ENCODE measurements at regions not wholly inside any gene's neighbourhood (a gene's known extent, or its start where the extent isn't known, plus 50 kb on each side); places are given as distances from the start of the nearest gene placed in this dataset.
A peak's percentile ranks its signal among the peaks of the same experiment; 100 is the strongest.

GRCh38 chr5:56540266-56540665, 275.1 kb upstream of the MAP3K1 start:
- DNase-seq, result no peak

GRCh38 chr5:56538580-56538979, 276.8 kb upstream of the MAP3K1 start:
- no peak for DNase-seq

DNA sequence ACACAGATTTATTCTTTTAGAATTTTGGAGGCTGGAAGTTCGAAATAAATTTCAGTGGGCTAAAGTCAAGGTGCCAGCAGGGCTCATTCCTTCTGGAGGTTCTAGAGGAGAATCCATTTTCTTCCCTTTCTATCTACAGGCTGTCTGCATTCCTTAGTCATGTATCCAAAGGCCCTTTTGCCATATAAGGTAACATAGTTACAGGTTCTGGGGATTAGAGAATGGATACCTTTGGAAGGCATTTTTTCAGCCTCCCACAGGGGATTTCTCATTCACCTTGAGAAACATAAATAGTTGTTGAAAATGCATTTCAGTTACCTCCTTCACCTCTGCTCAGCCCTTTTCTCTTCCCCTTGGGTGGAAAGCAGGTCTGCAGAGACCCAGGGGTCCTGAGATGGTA, 280.0 kb upstream of the MAP3K1 start:
- no peak for DNase-seq

DNA sequence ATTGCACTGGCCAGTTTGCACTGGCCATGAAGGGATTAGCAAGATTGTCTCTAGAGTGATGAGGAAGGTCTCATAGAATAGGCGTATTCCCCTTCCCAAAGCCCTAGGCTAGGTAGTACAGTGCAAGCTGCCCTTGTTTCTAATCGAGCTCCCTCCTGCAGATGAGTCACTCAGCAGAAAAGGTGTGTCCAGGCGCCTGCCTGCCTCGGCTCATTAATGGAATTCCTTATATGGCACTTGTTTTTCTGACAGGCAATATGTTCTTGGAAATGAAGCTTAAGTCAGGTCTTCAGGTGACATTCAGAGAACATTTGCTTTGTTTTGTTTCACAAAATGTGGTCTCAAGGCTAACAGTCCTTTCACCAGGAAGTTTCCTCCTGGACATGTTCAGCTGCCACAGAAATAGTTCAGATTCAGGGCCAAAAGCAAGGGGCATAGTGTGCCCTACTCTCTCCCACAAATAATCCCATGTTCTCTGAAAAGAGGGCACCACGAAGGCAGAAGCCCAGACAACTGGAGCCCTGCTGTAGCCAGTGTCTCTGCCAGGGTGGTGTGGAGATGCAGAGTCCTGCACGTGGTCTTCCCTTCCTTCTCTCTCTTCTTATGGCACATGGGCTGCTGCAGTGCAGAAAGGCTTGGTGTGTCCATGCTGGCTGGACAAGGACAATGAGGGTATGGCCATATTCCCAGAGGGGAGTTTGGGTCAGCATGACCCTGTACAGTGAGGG, 281.1 kb upstream of the MAP3K1 start:
- no peak for DNase-seq

DNA sequence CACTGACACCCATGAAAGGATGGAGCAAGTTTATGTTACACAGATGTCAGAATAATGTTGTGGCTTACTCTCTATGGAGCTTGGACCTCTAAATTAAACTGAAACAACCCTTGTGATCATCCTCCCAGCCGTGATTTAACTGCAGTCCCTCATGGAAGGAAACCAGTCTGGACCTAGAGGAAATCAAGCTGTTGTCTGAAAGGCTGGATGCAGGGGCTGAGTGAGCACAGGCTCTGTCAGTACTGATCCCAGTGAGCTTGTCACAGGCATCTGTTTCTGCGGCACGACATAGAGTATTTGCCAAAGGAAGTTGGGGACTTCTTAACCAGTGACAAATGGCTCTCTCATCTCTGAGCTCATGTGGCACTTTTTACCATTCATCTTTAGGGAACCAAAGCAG, 282.9 kb upstream of the MAP3K1 start:
- DNase-seq, result no peak

DNA sequence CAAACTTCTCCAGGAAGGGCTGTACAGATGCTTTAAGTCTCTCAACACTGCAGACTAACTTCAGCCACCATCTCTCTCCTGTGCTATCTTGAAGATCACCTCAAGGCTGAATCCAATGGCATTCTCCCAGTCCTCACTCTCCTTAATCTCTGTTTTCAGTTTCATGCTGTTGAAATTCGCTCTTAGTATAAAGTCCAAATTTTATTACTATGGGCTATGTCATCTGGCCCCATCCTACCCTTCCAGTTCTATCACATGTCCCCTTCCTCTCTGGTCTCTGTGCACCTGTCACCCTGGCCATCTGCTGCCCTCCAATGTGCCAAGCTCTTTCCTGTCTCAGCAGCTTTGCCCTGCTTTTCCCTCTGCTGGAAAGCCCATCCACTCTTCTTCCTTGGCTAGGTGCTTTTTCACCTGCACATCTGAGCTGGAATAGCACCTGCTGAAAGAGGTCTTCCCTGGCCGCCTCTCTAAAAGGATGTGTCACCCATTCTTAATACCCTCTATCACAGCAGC, 284.7 kb upstream of the MAP3K1 start:
- no peak for DNase-seq

DNA sequence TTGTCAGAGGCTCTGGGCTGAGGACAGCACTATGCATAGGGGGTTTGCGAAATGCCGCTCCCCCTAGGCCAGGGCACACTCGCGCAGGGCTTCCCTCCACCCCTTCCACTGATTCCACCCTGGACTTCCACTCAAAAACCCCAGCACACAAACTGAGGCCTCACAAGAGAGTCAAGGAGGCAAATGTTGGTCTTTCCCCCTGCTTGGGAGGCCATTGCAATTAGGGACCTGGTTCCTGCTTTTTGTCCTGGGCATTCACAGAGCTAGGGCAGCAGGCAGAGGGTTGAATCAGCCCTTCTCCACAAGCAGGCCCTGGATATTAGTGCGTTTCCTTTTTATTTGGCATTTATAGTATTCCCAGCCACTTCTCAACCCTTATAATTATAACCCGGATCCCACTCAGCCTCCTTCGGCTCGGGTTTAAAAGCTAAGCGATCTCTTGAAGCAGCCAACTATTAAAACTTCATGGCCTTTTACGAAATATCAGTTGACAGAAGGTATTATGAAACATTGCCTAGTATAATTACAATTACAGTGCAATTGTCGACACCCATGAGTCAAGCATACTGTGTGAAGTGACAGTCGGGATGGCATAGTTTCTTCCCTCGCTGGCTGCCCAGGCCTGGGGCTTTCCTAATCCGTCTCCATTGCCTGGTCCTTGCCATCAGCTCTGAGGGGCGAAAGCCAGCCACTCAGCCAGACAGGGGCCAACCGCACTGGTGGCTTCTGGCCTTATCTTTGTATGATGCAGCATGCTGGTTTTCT, 285.5 kb upstream of the MAP3K1 start:
- DNase-seq, result peak; percentile 74

DNA sequence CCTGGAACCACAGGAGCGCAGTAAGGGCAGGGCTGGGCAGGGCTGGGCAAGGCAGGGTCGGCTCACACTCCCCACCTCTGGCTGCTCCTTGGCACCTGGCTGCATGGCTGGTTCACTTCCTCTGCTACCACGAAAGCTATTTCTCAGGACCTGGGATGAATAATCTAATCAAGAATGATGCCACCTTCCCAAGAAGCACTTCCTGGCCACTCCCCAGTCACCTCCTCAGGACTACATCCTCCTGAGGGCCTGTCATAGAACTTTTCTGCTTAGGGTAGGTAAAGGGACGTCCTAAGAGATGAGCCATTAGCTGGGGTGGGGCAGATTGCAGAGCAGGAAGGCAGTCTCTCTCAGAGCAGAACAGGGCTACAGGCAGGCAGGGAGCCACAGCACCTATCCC, 288.2 kb upstream of the MAP3K1 start:
- DNase-seq, result no peak

DNA sequence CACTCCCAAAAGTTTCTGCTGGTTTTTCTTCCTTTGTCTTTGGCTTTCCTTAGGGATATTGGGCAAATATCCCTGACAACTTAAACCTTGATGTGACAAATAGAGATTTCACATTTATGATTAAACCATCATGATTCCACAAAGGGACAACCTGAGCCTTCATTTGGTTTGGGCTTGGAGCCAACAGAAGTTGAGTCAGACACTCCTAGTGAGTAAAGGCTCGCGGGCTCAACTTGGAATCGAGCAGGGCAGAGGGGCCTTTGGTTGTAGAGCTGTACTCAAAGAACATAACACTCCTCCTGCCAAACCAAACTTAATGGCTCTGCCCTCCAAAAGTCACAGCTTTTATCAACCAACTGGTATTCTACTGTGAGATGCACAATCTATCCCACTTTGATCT, 290.2 kb upstream of the MAP3K1 start:
- DNase-seq, result no peak

- DNase-seq, result no peak
Measured at GRCh38 chr5:56523790-56524575, 290.9 kb upstream of the ANKRD55 start.

GRCh38 chr5:56522960-56523359, 289.8 kb upstream of the ANKRD55 start:
- DNase-seq, result peak; percentile 77

DNA sequence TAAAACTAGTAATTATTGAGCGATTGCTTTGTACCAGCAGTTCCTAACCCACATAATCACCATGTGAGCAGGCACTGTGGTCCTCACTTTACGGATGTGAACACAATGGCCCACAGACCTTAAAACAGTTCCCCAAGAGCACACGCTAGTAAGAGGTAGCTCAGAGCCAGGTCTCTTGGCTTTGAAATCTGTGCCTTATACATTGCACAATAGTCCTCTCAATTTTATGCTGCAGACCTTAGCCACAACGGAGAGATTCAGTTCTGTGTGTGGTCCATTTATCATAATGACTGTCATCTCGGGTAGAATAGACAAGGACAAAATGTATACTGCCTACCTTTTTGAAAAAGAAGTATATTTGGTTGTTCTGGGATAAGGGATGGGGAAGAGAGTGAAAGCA, 289.0 kb upstream of the ANKRD55 start:
- no peak for DNase-seq

GRCh38 chr5:56520986-56521730, 288.0 kb upstream of the ANKRD55 start:
- DNase-seq, result peak; percentile 35

DNA sequence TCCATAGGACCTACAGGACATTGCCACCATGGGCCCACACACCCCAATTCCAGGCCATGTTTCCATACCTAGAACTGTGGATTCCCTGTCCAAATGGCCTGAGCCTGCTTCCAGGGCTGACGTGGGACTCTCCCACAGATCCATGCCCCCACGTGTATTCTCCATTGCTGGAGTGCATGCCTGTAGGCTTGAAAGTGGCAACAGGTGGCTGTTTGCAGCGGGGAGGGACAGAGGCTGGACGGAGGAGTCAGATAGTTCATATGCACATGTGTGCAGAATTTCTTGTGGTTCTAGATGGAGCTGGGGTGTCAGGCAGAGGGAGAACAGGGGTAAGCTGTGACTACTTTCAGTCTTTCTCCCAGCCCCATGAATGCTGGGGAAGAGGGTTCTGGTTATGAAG, 285.7 kb upstream of the ANKRD55 start:
- DNase-seq, result no peak

- DNase-seq, result peak; percentile 77
Measured at GRCh38 chr5:56517011-56517416, 283.9 kb upstream of the ANKRD55 start.

GRCh38 chr5:56516441-56516840, 283.3 kb upstream of the ANKRD55 start:
- no peak for DNase-seq

- no peak for DNase-seq
Measured at GRCh38 chr5:56516035-56516434, 282.9 kb upstream of the ANKRD55 start.

DNA sequence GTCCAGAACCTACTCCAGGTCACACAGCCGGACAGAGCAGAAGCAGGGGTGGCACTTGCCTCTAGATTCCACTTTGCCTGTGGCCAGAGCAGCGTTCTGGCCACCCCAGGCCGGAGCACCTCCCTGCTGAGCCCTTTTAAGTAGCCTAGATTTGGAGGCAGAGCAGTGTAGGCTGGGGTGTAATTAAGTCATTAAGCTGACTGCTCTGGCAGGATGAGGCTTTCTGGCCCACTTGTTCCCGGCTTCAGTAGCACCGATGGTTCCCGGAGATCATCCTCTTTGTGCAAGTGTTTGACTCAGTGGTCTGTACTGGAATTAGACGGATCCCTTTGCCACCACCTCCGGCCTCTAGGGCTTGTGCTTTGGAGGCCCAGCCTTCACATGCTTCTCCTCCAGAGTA, 281.9 kb upstream of the ANKRD55 start:
- no peak for DNase-seq

DNA sequence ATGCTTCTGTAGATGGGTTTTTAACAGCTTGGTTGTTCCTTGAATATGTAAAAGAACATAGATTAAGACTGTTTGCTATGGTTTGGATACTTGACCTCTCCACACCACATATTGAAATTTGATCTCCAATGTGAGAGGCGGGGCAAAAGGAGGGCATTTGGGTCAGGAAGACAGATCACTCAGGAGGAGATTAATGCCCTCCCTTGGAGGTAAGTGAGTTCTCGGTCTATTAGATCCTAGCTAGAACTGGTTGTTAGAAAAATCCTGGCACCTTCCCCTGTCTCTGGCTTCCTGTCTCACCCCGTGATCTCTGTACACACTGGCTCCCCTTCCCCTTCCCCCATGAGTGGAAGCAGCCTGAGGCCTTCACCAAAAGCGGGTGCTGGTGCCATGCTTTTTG, 281.1 kb upstream of the ANKRD55 start:
- no peak for DNase-seq

DNA sequence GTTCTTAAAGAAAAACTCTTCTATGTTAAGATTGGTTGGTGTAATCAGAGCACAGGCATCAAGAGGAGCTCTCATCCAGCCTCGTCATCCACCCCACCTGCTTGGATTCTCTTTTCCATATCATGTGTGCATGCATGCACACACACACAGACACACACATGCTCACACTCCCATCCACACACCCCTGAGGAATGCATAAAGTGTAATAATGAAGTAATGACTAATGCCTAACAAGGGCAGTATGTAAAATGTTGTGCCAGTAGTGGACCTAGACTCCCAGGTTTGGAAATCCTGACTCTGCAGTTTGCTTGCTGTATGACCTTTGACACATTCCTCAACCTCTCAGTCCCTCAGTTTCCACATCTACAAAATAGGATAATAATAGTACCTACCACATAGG, 280.0 kb upstream of the ANKRD55 start:
- DNase-seq, result no peak

- DNase-seq, result peak; percentile 29
Measured at GRCh38 chr5:56512313-56512996, 279.3 kb upstream of the ANKRD55 start.

GRCh38 chr5:56511326-56511841, 278.3 kb upstream of the ANKRD55 start:
- no peak for DNase-seq
